ENCODE measurements at regions not wholly inside any gene's neighbourhood (a gene's known extent, or its start where the extent isn't known, plus 50 kb on each side); places are given as distances from the start of the nearest gene placed in this dataset.

DNA sequence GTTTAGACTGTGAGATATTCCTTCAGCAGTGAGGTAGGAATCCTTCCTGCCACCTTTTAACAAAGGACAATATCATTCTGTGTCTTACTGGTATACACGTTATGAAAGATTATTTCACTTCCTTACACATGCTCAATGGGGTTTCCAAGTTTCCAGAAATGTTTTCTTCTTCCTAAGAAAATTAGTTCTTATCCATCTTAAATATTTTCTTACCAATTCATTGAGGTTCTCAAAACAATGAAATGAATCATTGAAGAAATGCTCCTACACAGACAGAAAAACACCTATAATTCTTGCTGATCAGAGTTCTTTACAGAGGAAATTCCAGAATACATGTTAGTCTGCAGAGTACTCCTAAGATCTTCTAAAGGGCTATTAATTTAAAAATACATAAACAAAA, 51.4 kb upstream of the SEC61G start:
- DNase-seq = no peak

DNA sequence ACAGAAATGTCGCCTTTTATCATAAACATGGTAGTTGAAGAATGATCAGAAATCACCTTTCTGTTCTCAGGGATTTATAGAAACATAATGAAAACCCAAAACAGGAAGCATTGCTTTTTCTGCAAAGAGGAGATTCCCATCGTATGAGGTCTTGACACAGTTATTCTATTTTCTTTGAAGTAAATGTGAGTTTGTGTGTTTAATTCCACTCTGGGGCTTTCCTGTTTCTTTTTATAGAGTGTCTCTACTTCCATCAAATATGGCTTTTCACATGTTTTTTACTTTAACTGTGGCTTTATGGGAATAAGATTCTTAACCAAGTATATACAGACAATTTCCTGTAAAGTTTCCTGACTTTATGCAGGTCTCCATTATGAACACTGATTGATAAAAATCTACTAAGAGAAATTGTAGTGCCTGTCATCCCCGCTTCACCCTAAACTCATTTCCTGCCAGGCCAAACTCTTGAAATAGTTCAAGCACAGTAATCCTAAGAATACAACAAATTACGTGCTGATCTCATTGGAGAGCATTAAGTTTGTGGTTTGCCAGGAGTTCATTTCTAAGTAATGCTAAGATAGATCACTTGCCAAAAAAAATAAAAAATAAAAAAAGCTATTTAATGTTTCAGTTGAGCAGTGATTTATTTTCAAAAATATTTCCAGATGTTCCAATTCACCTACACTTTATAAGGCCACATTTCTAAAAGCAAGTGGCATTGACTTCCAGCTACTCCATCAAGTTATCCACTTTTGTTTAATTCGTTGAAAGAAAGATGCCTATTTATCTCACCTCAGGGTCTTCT, 52.2 kb upstream of the SEC61G start:
- no peak for DNase-seq

DNA sequence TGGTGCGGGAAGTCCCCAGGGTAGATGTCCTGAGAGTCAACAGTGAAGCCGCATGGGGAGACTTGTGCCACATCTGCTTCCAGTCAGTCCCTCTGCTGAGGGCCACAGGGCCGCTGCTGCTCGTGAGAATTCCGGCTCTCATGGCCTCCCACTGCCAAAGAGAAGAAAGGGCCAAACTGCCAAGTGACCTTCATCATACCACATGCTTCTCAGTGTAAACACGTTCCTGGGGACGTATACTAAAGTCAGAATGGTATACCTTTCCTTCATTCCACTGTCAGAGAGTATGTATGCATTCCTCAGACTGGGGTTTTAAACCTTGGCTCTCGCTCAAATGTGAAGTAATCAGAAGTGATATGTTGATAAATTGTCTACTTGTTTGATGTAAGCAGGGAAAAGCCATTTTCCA, 52.8 kb upstream of the SEC61G start:
- DNase-seq = no peak

DNA sequence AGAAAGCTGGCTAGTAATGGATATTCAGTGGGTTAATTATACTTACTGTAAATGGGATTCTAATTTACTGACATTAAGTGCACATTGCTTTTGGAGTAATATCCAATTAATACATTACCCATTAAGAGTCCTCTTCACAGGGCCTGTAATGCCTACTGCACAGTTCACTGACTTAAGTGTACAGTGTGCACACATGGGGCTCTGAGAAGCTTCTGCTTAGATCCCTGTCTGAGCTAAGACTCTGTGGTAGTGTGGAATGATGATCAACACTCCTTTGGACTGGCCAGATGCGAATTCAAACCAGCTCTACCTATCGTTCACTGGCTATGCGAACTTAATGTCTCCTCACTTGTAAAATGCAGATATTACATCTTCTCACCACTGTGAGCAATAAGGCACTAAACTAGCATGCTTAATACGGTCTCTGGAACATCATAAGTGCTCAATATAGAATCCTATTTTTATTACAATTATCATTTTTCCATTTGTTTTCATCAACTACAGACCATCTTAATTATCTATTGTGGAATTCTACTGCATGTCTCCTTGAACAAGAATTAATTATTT, 53.8 kb upstream of the SEC61G start:
- DNase-seq = no peak

DNA sequence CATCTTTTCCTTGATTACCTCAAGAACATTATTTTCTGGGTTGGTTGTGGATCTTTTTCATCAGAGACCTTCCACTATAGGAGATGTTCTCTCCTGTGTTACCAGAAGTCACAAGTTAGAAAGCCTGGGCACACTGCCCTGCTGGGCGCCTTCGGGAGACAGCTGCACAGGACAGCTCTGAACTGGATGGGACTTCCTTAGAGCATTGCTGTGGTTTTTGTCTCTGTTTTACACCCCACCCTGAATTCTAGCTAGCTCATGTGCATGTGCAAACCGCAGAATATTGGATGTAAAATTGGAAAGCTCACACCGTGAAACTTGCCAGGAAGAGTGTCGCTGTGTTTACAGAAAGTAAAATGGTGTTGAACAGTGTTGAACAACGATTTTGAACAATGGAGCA, 54.4 kb upstream of the SEC61G start:
- no peak for DNase-seq

DNA sequence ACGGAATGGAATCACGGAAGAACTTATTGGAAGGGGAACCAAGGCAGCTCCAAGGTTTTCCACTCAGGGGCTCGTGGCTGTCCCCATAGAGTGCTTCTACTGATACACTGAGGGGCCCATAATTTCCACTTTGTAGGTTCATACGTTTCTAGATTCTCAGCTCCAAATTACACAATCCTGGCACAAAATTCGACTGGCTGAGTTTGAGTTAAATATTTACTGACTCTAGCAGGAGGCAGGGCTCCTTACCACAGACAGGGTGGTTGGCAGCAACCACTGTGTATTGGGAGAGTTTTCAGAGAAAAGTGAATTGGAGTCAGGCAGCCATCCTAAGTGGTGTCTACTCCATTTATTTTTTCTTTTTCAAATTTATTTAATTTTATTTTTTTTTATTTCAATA, 55.4 kb upstream of the SEC61G start:
- DNase-seq = no peak

DNA sequence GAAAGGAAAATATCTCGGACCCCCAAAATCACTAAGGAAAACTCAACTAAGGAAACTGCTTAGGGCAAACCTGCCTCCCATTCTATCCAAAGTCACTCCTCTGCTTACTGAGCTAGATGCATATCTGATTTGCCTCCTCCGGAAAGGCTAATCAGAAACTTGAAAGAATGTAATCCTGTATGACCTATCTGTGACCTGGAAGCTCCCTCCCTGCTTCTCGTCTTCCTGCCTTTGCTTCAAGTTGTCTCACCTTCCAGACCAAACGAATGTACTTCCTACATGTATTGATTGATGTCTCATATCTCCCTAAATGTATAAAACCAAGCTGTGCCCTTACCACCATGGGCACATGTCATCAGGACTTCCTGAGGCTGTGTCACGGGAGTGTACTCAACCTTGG, 58.1 kb upstream of the SEC61G start:
- no peak for DNase-seq

DNA sequence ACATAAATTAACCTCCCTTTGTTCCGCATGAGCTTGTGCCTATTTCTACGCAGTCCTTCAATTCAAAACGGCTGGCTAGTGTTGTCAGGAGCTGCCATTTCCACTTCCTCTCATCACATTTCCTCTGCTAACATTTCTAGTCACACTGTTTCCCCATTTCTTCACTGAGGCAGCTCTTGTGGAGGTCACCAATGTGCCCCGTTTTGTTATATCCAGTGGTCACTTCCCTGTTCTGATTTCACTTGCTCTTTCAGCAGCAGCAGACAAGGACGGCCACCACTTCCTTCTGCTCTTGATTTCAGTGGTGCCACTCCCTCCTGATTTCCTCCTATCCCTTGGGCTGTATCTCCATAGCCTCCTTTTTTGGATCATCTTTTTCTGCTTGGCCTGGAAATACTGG, 64.8 kb upstream of the SEC61G start:
- no peak for DNase-seq

DNA sequence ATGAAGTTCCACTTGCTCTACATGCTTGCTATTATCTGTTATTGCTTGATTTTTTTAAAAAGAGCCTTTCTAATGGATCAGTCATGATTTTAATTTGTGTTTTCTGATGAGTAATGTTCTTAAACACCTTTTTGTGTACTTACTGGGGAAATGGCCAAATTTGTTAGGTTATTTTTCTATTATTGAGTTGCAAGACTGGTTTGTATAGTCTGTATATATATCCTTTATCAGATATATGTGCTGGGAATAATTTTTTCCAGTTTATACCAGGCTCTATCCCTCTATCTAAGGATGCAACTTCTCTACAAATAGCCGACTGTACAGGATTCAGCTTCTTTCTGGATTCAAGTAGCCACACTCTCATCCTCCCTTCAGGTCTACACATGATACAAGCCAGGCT, 65.6 kb upstream of the SEC61G start:
- no peak for DNase-seq

DNA sequence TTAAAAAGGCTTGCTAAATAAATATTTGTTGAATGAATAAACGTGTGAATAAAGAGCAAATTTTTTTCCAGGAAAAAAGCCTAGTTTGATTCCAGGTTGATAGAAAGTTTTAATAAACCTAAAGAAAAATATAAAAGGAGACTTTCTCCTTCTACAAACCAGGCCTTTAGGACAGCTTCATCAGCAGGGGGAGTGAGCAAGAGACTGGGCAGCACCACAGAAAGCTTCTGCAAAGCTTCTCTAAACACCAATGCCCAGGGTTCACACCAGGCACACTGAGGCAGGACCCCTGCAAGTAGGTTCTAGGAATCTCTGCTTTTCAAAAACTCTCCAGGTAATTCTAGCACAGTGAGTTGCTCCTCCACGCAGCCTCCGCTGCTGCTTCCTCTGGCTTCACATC, 66.4 kb upstream of the SEC61G start:
- no peak for DNase-seq

DNA sequence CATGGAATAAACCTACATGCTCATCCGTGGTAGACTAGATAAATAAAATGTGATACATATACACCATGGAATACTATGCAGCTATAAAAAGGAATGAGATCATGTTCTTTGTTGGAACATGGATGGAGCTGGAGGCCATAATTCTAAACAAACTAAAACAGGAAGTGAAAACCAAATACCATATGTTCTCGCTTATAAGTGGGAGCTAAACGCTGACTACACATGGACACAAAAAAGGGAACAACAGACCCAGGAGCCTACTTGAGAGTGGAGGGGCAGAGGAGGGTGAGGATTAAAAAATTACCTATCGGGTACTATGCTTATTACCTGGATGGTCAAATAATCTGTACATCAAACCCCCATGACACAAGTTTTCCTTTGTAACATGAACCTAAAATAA, 68.7 kb upstream of the SEC61G start:
- DNase-seq = no peak

DNA sequence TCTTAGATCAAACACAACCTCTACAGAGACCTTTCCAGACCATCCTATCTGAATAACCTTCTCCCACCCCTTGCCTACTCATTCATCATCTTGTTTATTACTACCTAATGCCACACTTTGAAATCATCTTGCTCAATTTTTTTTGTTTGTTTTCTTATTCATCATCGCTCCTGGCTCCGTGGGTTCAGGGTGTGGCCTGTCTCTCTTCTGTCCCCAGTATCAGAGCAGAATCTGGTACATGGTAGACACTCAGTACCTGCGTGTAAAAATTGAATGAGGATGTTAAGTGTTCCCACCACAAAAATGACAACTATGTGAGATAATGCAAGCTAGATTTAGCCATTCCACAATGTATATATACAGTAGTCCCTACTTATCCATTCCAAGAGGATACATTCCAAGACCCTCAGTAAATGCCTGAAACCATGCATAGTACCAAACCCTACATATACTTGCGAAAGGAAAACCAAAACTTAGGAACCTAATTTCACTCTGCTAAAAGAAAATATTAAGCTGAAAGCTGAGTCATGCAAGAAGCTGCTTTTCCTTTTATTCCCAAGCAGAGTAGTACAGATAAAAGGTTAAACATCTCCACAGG, 72.1 kb upstream of the SEC61G start:
- DNase-seq = no peak

DNA sequence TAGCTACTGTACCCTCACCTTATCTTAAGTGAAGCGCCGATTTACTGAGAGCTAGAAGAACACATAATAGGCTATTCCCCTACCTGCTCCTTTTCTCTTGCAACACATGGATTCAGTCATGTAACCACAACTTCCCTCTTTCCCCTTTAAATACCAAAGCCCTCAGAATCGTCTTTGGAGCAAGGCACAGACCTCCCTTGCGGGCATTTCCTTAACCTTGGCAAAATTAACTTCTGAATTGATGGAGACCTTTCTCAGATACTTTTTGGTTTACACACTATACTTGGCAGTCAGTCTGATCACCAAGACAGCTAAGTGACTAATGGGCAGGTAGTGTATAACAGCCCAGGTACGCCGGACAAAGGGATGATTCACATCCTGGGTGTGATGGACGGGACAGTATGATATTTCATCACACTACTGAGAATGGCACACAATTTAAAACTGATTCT, 72.7 kb upstream of the SEC61G start:
- no peak for DNase-seq

DNA sequence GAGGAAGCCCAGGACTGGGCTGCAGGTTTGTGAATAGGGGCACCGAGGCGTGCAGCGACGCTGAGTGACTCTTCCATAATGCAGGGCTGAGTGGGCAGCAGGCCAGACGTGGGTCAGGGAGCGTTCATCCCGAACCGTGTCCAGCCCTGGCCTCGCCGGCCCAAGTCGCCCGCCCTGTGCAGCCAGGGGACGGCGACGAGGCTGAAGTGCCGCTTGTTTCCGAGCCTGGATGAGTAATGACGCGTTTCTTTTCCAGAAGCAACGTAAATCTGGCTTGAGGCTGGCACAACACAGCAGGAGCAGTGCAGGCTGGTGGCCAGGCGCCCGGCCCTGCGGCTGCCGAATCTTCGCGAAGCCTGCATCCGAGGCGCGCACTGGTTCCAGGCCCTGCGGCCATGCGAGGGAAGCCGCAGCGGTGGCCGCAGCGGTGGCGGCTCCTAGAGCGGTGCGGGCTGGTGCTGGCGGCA, 74.0 kb upstream of the SEC61G start:
- no peak for DNase-seq

DNA sequence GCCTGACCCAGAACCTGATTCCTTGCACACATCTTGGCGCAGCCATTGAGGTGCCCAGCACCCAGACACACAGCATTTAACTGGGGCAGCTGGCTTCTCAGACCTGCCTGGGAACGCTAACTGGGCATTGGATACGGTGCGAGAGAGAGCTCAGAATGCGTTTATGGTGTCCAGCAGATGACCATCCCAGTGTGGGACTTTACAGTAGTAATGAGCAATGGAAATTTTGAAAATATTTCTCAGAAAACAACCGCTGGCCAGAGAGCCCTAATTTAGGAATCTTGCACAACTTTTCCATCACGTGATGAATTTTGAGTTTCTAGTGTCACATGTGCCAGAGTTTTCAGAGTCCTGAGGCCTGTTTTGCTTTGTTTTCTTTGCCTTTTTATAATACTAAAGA, 78.2 kb upstream of the SEC61G start:
- DNase-seq = no peak

DNA sequence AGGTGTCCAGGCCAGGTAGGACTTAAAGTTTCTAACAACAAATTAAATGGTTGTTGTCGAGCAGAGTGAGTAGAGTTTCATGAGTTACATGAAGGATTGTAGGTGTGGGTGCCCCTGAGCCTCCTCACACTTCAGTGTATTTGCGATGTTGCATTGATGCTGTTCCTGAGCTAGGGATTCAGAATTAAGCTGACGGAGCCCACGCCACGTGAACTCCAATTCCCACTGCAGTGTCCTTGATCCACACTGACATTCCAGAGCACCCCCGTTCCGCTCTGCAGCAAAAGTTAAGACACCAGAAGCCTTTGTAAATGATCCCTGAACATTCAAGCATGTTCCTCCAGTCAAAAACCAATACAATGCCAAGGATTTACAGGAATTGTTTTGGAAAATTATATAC, 78.8 kb upstream of the SEC61G start:
- no peak for DNase-seq

DNA sequence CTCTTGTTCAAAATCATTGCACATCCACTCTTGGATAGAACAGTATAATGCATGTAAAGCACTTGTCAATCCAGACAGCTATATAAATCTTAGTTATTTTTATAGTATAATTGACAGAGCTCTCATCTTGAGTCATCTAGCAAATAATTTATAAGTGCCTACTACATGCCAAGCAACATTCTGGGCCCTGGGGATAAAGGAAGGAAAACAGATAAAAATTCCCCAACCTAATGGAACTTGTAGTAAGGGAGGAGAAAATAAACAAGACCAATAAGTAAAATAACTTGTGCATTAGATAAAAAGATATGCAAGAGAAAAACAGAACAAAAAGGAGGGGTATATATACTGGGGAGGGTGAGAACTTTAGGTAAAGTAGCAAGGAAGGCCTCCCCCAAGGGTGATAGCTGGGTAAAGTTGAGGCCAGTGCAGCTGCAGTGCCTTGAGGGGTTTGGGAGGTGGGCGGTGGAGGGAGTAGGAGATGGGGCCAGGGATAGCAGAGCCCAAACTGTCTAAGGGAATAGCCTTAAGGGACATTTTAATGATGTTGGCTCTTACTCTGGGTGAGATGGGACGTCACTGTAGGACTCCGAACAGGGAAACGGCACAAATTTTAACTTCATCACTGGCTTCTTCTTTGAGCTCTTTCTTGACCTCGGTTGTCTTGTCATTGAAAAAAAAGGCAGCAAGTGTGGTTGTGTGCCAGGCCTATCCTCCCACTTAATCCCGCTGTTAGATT, 79.3 kb upstream of the SEC61G start:
- no peak for DNase-seq

DNA sequence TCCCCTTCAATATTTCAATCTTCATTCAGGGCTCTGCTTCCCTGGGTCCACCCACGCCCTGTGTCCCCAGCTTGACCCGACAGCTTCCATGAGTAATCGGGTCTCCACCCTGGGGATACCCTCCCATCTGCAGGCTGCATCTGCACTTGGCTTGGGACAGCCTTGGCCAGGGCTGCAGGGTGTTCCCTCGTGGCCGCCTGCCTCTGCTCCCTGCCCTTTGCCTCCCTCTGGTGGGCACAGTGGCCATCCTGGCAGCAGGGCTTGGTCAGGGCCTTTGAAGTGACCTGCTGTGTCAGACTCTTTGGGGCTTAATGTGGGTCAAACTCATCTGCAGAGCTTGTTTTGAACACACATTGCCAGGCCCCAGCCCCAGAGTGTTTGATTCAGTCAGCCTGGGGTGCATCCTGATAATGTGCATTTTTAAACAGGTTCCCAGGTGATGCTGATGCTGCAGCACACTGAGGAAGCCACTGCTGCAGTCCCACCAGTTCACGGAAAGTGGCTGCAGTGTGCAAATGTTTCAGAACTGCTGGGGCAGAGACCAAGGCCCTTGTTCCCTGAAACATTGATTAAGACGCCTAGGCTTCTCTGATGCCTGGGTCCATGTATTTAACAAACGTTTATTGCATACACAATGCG, 80.7 kb upstream of the SEC61G start:
- DNase-seq = no peak

DNA sequence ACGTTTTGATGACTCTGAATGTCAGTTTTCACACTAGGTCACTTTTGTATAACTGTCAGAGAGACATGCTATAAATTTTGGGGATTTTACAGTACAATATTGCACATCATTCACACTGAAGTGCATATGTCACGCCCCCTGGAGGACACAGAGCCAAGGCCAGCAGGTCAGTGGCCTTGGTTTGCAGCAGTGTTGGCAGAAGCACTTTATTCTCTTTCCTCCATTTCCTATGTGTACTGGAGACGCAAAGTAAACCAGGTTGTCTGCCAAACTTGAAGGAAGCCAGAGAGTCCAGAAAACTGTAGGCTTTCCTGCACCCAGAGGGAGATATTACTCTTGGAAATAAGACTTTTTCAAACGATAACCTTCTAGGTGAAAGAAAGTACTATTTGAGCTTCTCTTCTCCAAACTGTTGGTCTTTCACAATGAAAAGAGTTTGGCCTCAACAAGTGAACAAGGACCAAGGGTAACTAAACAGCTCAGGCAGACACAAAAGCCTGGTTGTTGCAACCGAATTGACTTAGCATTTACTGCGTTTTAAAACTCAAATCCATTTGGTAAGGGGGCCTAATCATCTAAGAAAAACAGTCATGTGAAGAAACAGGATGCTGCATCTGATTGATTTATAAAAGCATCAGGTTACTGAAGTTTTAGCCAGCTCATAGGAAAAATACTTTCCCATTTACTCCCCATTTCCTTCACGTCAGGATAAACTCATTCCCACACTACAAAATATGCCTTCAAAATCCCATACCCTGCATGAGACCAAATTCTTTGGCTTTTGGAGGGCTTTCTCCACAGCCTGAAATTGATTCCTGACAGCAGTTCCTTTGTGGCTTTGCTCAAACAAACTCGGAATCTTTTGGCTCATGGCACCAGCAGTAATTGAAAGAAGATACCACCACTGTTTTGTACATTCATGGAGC, 83.0 kb upstream of the SEC61G start:
- DNase-seq = peak in 1 of 2 experiments; percentile 22

DNA sequence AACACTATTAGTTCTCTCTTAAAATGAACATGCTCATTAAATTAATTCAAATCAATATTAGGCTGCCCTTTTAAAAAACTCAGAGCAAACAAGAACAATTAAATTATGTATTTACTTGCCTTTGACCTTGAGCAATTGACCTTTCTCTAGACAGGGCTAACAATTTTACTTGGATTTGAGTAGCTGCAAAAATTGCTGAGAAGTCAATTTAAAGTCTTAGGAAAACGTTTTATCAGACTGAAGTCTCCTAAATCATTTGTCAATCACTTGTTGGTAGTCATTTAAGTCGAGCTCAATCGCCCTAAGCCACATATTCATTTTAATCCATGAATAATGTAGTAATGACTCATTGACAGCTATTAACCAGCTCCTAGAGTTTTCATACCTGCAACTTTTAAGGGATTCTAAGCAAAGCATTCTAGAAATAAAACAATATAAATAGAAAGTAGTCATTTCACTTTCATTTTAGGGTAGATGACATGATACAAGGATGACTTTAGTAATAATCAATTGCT, 84.9 kb upstream of the SEC61G start:
- DNase-seq = no peak

DNA sequence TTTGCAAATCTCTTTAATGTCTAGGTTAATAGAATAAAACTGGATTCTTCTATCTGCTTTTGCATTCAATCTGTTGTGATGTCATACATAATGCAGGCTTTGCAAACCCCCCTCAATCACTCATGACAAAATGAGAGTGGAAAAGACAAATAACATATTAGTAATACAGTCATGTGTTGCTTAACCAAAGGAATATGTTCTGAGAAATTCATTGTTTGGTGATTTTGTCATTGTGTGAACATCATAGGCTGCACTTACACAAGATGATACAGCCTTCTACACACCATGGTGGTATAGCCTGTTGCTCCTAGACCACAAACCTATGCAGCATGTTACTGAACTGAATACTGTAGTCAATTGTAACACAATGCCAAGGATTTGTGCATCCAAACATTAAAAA, 87.3 kb upstream of the SEC61G start:
- DNase-seq = no peak

DNA sequence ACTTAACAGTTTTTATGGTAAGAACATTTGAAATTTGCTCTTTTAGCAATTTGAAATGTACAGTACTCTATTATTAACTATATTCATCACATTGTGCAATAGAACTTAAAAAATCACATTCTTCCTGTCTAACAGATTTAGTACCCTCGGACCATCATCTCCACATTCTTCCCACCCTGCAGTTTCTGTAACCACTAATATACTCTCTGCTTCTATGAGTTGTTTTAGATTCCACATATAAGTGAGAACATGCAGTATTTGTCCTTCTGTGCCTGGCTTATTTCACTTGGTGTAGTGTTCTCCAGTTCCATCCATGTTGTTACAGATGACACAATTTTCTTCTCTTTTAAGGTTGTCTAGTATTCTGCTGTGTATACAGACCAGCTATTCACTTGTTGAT, 88.9 kb upstream of the SEC61G start:
- no peak for DNase-seq
